Caco-2 (cell line): ENCODE measurements at regions not wholly inside any gene's neighbourhood (a gene's known extent, or its start where the extent isn't known, plus 50 kb on each side); places are given as distances from the start of the nearest gene placed in this dataset.
A peak's percentile ranks its signal among the peaks of the same experiment; 100 is the strongest.

ENCODE experiments used
- BruUV-seq: library from RNA; stranded (reverse); fragments of 400-500 nt; replicated peaks from 2 replicates; lab custom pipeline; 2021; lab: Mats Ljungman, UMichigan
- CTCF ChIA-PET: fragments of 300-600 bp; sonication (Branson Sonifier 250); formaldehyde crosslinking; loops from one replicate; lab custom pipeline; 2022; ENCODE audit warnings: antibody characterized with exemption; lab: Charles Lee
- POLR2A ChIA-PET: fragments of 300-600 bp; sonication (Branson Sonifier 250); formaldehyde crosslinking; loops from one replicate; lab custom pipeline; 2022; ENCODE audit warnings: antibody characterized with exemption; lab: Charles Lee
- DNase-seq, 2 experiments: peaks; one replicate each; pipeline versions ENCODE4 v3.0.0 to v3.0.0-alpha.2; 2020 to 2022
- H3K27me3 ChIP-seq: replicated peaks from 2 replicates; pipeline ENCODE4 v1.6.0; 2011; ENCODE audit warnings: low read length; ENCODE audit not compliant: control insufficient read depth, insufficient read depth
- H3K36me3 ChIP-seq: 2 replicates; pipeline ENCODE4 v1.5.1; 2011; ENCODE audit warnings: low read length; ENCODE audit not compliant: control insufficient read depth, insufficient read depth
- H3K4me1 ChIP-seq: fragments of 250-450 bp; sonication (Bioruptor Pico); 2 replicates; pipeline ENCODE4 v1.5.1; 2020; ENCODE audit warnings: mild to moderate bottlenecking
- H3K4me3 ChIP-seq: 2 replicates; pipeline ENCODE4 v1.5.1; 2011; ENCODE audit warnings: low read depth, mild to moderate bottlenecking, control low read depth, low read length
- H3K9me3 ChIP-seq: fragments of 250-450 bp; sonication (Bioruptor Pico); 2 replicates; pipeline ENCODE4 v1.5.1; 2020; ENCODE audit warnings: mild to moderate bottlenecking, moderate library complexity
- H3K27ac Mint-ChIP-seq: one replicate; pipeline ENCODE4 v1.8.0; 2022; ENCODE audit warnings: mixed read lengths; ENCODE audit not compliant: unreplicated experiment
- H3K27me3 Mint-ChIP-seq: one replicate; pipeline ENCODE4 v1.8.0; 2022; ENCODE audit warnings: mixed read lengths; ENCODE audit not compliant: insufficient read depth, unreplicated experiment
- H3K36me3 Mint-ChIP-seq: one replicate; pipeline ENCODE4 v1.8.0; 2022; ENCODE audit warnings: mild to moderate bottlenecking, mixed read lengths; ENCODE audit not compliant: insufficient read depth, unreplicated experiment
- H3K4me1 Mint-ChIP-seq: one replicate; pipeline ENCODE4 v1.8.0; 2022; ENCODE audit warnings: low read depth, mixed read lengths; ENCODE audit not compliant: unreplicated experiment
- H3K4me3 Mint-ChIP-seq: one replicate; pipeline ENCODE4 v1.8.0; 2022; ENCODE audit warnings: mild to moderate bottlenecking, moderate library complexity, mixed read lengths; ENCODE audit not compliant: unreplicated experiment
- H3K9me3 Mint-ChIP-seq: one replicate; pipeline ENCODE4 v1.8.0; 2022; ENCODE audit warnings: mixed read lengths; ENCODE audit not compliant: unreplicated experiment
- intact Hi-C: fragments of 100-400 bp; cut with micrococcal nuclease; formaldehyde crosslinking; loops from one replicate; pipeline ENCODE4 v1.10.0; 2022; ENCODE audit not compliant: unreplicated experiment
- TF ChIP-seq, protein P1 (sequence below), 2 experiments: fragments of 200-600 bp in 1 of 2; IDR thresholded peaks; 1 replicate in 1 of 2; 2 replicates in 1 of 2; pipeline versions ENCODE4 v1.5.1 to v1.8.0; 2011 to 2022; ENCODE audit warnings: antibody characterized with exemption in 1 of 2, control low read depth in 1 of 2, inconsistent platforms in 1 of 2, low read depth in 1 of 2, low read length in 1 of 2, mild to moderate bottlenecking in 1 of 2, moderate library complexity in 1 of 2; ENCODE audit not compliant: insufficient read depth in 1 of 2, severe bottlenecking in 1 of 2, unreplicated experiment in 1 of 2

DNA sequence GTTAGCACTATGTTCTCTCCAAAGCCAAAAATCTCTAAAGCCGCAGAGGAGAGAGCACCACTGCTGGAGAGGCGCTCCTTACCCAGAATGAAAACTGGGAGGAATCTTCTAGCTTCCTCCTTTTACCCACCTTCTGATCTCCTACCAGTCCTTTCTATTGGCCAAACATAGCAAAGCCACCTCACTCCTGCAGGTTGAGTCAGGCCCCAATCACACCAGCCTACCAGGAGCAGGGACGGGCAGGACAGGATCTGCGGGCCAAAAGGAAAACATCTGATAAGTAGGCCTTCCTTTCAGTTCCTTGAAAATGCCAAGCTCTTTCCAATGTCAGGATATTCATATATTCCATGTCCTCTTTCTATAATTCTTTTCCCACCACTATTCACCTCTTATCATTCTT lies 197.7 kb upstream of the CNOT2 start:
- no peak overlapping the region for H3K27ac Mint-ChIP-seq
- peaks cover 8% of the 10 kb centered on the region for H3K4me1 Mint-ChIP-seq
- CTCF ChIA-PET = no interaction called here
- no peaks in the 10 kb centered on the region for H3K36me3 ChIP-seq
- H3K9me3 Mint-ChIP-seq = peaks cover 7% of the 10 kb centered on the region
- no peak for DNase-seq
- no peaks in the 10 kb centered on the region for H3K9me3 ChIP-seq
- no peak overlapping the region for H3K4me3 ChIP-seq
- H3K27me3 ChIP-seq = no peaks in the 10 kb centered on the region
- intact Hi-C loops = no loop called here
- H3K4me1 ChIP-seq = peaks cover 10% of the 10 kb centered on the region
- H3K4me3 Mint-ChIP-seq = no peak overlapping the region
- no peaks in the 10 kb centered on the region for H3K36me3 Mint-ChIP-seq
- BruUV-seq = no TSS peak
- POLR2A ChIA-PET = no interaction called here
- TF ChIP-seq, protein P1, sequence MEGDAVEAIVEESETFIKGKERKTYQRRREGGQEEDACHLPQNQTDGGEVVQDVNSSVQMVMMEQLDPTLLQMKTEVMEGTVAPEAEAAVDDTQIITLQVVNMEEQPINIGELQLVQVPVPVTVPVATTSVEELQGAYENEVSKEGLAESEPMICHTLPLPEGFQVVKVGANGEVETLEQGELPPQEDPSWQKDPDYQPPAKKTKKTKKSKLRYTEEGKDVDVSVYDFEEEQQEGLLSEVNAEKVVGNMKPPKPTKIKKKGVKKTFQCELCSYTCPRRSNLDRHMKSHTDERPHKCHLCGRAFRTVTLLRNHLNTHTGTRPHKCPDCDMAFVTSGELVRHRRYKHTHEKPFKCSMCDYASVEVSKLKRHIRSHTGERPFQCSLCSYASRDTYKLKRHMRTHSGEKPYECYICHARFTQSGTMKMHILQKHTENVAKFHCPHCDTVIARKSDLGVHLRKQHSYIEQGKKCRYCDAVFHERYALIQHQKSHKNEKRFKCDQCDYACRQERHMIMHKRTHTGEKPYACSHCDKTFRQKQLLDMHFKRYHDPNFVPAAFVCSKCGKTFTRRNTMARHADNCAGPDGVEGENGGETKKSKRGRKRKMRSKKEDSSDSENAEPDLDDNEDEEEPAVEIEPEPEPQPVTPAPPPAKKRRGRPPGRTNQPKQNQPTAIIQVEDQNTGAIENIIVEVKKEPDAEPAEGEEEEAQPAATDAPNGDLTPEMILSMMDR (IDR thresholded peaks at IDR 0.05; ENCODE audit: insufficient read depth in 1 of 2, low read depth in 1 of 2, low read length in 1 of 2, severe bottlenecking in 1 of 2, unreplicated experiment in 1 of 2) = no peak
- H3K27me3 Mint-ChIP-seq = no peaks in the 10 kb centered on the region

DNA sequence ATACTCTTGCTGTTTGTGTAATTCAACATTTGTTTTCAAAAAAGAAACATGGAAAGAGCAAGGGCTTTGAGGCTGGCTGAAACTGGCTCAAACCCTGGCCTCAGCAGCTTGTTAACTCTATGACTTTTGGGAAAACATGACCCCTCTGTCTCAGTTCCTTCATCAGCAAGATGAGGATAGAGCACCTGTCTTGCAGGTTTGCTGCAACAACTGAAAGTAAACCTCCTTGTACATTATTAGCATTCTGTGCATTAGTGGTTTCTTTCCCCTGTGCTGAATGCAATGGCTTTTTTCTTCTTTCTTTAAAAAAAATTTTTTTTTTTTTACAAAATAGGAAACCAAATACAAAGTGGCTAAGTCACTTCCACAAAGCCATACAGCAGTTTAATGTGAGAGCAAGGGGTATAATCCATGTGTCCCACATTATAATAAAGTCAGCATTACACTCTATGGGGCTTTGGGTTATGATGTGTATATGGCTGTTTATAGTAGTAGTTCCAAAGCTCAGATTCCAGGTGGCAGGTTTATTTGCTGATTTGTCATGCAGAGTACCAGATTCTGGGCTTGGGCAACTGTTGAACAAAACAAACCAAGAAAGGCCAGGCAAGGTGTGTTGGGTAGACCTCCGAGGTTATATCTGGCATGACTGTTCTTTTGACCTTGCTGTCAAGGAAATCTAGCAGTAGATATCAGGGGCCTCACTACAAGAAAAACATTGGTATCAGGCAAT lies 194.5 kb upstream of the CNOT2 start:
- TF ChIP-seq, protein P1 (IDR thresholded peaks at IDR 0.05; ENCODE audit: insufficient read depth in 1 of 2, low read depth in 1 of 2, low read length in 1 of 2, severe bottlenecking in 1 of 2, unreplicated experiment in 1 of 2) = no peak

DNA sequence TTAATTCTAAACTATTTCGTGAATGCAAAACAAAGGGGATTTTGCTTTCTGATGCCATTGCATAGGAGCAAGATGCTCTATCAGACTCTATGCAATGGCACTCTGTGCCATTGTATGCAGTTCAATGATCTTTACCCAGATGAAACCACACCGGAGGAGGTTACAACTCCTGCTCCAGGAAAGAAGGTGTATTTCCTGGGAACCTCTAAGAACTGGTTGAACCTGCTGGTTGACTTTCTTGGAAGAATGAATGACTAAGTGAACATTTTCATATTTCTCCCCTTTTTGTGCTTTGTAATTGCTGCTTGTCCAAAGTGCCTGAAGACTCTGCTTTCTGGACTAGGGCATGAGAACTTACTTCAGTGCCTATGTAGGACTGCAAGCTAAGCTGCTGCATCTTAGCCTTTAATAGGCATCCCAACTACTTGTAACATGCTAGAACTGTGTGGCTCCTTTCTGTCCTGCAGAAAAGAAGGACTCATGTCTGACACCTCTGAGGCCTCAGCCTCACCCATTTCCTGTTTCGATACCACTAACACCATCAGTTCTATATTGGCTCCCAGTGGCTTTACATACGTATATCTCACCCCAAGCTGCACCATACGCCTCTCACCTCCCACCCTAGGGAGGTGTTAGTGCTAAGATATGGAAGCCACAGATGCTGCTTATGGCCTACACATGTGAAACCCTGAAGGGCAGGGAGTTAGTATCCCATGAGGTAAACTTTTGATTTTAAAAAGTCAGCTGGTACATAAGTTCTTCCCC lies 193.5 kb upstream of the CNOT2 start:
- Histone ChIP-seq H3K27me3 (no peaks in the 10 kb centered on the region), H3K9me3 (no peaks in the 10 kb centered on the region), H3K36me3 (no peaks in the 10 kb centered on the region), H3K4me1 (peaks cover 27% of the 10 kb centered on the region), H3K4me3 (no peak overlapping the region)
- ChIA-PET CTCF (no interaction called here), POLR2A (no interaction called here)
- Mint-ChIP-seq H3K4me1 (peaks cover 27% of the 10 kb centered on the region), H3K27ac (peak overlapping the region; percentile 29), H3K4me3 (no peak overlapping the region), H3K9me3 (peaks cover 8% of the 10 kb centered on the region), H3K36me3 (no peaks in the 10 kb centered on the region), H3K27me3 (no peaks in the 10 kb centered on the region)
- intact Hi-C loops = no loop called here
- TF ChIP-seq, protein P1 (IDR thresholded peaks at IDR 0.05; ENCODE audit: insufficient read depth in 1 of 2, low read depth in 1 of 2, low read length in 1 of 2, severe bottlenecking in 1 of 2, unreplicated experiment in 1 of 2) = no peak
- peak in 1 of 2 experiments; percentile 34 for DNase-seq
- no TSS peak for BruUV-seq

More for the DNA sequence above, 194.5 kb upstream of the CNOT2 start:
- Mint-ChIP-seq H3K4me3 (no peak overlapping the region), H3K27me3 (no peaks in the 10 kb centered on the region), H3K36me3 (no peaks in the 10 kb centered on the region), H3K9me3 (peaks cover 8% of the 10 kb centered on the region), H3K27ac (no peak overlapping the region), H3K4me1 (peaks cover 24% of the 10 kb centered on the region)
- ChIA-PET CTCF (no interaction called here), POLR2A (no interaction called here)
- no TSS peak for BruUV-seq
- Histone ChIP-seq H3K4me3 (no peak overlapping the region), H3K4me1 (peaks cover 25% of the 10 kb centered on the region), H3K36me3 (no peaks in the 10 kb centered on the region), H3K9me3 (no peaks in the 10 kb centered on the region), H3K27me3 (no peaks in the 10 kb centered on the region)
- no peak for DNase-seq
- intact Hi-C loops = no loop called here
